ENCODE measurements at regions not wholly inside any gene's neighbourhood (a gene's known extent, or its start where the extent isn't known, plus 50 kb on each side); places are given as distances from the start of the nearest gene placed in this dataset.
A peak's percentile ranks its signal among the peaks of the same experiment; 100 is the strongest.

DNA sequence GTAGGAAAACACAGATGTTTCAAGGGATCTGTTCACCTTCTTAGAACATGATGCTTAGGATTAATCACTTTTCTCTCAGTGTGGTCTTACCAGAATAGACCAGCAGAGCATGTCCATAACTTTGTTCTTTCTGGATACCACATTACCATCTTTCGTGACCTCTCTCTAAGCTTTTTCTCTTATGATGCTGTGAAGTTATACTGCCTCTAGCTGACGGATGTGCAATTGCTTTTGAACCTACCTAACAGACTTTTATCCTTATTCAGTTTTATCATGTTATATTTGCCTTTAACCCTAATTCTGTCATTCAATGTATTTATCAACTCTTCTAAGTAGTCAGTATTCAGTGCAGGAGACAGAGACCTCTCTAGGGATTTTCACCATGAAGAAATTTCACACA, 246.7 kb downstream of the DACT1 start:
- H4K20me1 ChIP-seq (replicated peaks in 1 of 2; ENCODE audit: control insufficient read depth in 1 of 2, insufficient read depth in 2 of 2, low read length in 2 of 2), result no peaks in the 10 kb centered on the region
- no peaks in the 10 kb centered on the region for H3K36me3 ChIP-seq (ENCODE audit: control insufficient read depth in 2 of 4, insufficient read depth in 4 of 4, low read length in 3 of 4)
- H3K79me2 ChIP-seq (ENCODE audit: control insufficient read depth in 1 of 2, insufficient read depth in 2 of 2, low read length in 2 of 2), result no peaks in the 10 kb centered on the region
- no peak overlapping the region for H2BK12ac ChIP-seq (ENCODE audit: low read depth, low read length)
- H2BK5ac ChIP-seq (ENCODE audit: low read depth, low read length), result no peak overlapping the region
- WGBS, 2 experiments (ENCODE audit: extremely low coverage in 1 of 2, insufficient coverage in 1 of 2, insufficient read length in 1 of 2, insufficient replicate concordance in 2 of 2, low coverage in 1 of 2, low lambda C conversion rate in 2 of 2, missing lambda C conversion rate in 1 of 2), result 76% methylated on average over 2 of the region's 2 CpGs; no CpG with 5 or more reads in 1 of the 2 experiments
- no peaks in the 10 kb centered on the region; the same call in 1 of the 2 replicates for H3K23me2 ChIP-seq (ENCODE audit: low read depth, low read length)
- H3K9me3 ChIP-seq (ENCODE audit: insufficient read depth in 2 of 2, low read depth in 1 of 2, low read length in 1 of 2), result no peaks in the 10 kb centered on the region
- H2BK120ac ChIP-seq (replicated peaks; ENCODE audit: low read depth, low read length), result no peak overlapping the region
- H2BK15ac ChIP-seq (ENCODE audit: low read length), result no peak overlapping the region
- no peaks in the 10 kb centered on the region for H3K27me3 ChIP-seq (replicated peaks in 1 of 4; ENCODE audit: control insufficient read depth in 3 of 4, extremely low read depth in 1 of 4, insufficient read depth in 3 of 4, low read length in 3 of 4)
- no peak overlapping the region for H3K4me3 ChIP-seq (ENCODE audit: extremely low read depth in 1 of 4, insufficient read depth in 2 of 4, low read depth in 3 of 4, low read length in 4 of 4)
- no peak overlapping the region for H4K5ac ChIP-seq (ENCODE audit: insufficient read length, low read depth, low read length)
- H3K56ac ChIP-seq (replicated peaks; ENCODE audit: insufficient read length, low read depth, low read length), result no peak overlapping the region
- no peak overlapping the region for H2AFZ ChIP-seq (ENCODE audit: low read length)
- H3K4me2 ChIP-seq (ENCODE audit: insufficient read depth in 1 of 2, low read depth in 2 of 2, low read length in 2 of 2), result no peak overlapping the region
- no peak overlapping the region for H3K4ac ChIP-seq (replicated peaks; ENCODE audit: insufficient read length, low read depth, low read length)
- H3K14ac ChIP-seq (ENCODE audit: insufficient read length), result no peak overlapping the region
- FAIRE-seq (no peak), DNase-seq (ENCODE audit: low read depth in 1 of 2, low spot score in 2 of 2) (no peak)
- H3K18ac ChIP-seq (ENCODE audit: extremely low read depth, low read length), result no peak overlapping the region
- CTCF ChIA-PET (ENCODE audit: partially characterized antibody), result interaction anchor here (0.8 to 2.8 kb wide), 10 partner anchors 9 to 360 kb away, joined by 3 to 10 read pairs (median 3); partner anchors contain the start of gene DACT1
- TF ChIP-seq SP4 (IDR thresholded peaks at IDR 0.05; ENCODE audit: low read length) (no peak), RAD21 (IDR thresholded peaks at IDR 0.05 in 1 of 2, conservative IDR thresholded peaks at IDR 0.05 in 1 of 2; ENCODE audit: low read depth in 2 of 2, low read length in 2 of 2) (peak; percentile 46 to 51), GTF2F1 (IDR thresholded peaks at IDR 0.05; ENCODE audit: borderline replicate concordance, low read depth, low read length) (no peak), TCF12 (IDR thresholded peaks at IDR 0.05; ENCODE audit: low read depth, low read length) (no peak)
- TF ChIP-seq, protein P1, sequence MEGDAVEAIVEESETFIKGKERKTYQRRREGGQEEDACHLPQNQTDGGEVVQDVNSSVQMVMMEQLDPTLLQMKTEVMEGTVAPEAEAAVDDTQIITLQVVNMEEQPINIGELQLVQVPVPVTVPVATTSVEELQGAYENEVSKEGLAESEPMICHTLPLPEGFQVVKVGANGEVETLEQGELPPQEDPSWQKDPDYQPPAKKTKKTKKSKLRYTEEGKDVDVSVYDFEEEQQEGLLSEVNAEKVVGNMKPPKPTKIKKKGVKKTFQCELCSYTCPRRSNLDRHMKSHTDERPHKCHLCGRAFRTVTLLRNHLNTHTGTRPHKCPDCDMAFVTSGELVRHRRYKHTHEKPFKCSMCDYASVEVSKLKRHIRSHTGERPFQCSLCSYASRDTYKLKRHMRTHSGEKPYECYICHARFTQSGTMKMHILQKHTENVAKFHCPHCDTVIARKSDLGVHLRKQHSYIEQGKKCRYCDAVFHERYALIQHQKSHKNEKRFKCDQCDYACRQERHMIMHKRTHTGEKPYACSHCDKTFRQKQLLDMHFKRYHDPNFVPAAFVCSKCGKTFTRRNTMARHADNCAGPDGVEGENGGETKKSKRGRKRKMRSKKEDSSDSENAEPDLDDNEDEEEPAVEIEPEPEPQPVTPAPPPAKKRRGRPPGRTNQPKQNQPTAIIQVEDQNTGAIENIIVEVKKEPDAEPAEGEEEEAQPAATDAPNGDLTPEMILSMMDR (IDR thresholded peaks at IDR 0.05; ENCODE audit: control extremely low read depth in 1 of 3, insufficient read depth in 1 of 3, low read depth in 1 of 3, low read length in 3 of 3), result peak in 2 of 3 experiments; percentile 18 to 65; a peak in 2 of 4 replicates
- no peak overlapping the region for H4K91ac ChIP-seq (replicated peaks; ENCODE audit: insufficient read length, low read length)
- H4K8ac ChIP-seq (ENCODE audit: extremely low read depth, insufficient read depth, low read length), result no peak overlapping the region
- no peaks in the 10 kb centered on the region for H3K4me1 ChIP-seq (replicated peaks in 1 of 4; ENCODE audit: control insufficient read depth in 3 of 4, insufficient read depth in 4 of 4, low read length in 3 of 4)
- H3K79me1 ChIP-seq (ENCODE audit: low read depth, low read length), result no peaks in the 10 kb centered on the region
- no peak overlapping the region for H2AK5ac ChIP-seq (ENCODE audit: low read depth, low read length)
- POLR2A ChIA-PET (ENCODE audit: partially characterized antibody), result no interaction called here
- no peak overlapping the region for H3K27ac ChIP-seq (ENCODE audit: low read depth, low read length)
- H3K23ac ChIP-seq (ENCODE audit: insufficient read length), result no peak overlapping the region
- H3K9ac ChIP-seq (replicated peaks in 1 of 4; ENCODE audit: extremely low read depth in 1 of 4, low read depth in 3 of 4, low read length in 3 of 4), result no peak overlapping the region
- H2BK20ac ChIP-seq (ENCODE audit: low read length), result no peak overlapping the region
